HT1080 (cell line): ENCODE measurements at regions not wholly inside any gene's neighbourhood (a gene's known extent, or its start where the extent isn't known, plus 50 kb on each side); places are given as distances from the start of the nearest gene placed in this dataset.

ENCODE experiments used
- DNase-seq: peaks from one replicate; pipeline ENCODE4 v3.0.0-alpha.2; 2015; ENCODE audit warnings: low read depth

- peak; percentile 93 for DNase-seq
Measured at GRCh38 chr5:167642779-167643517, 648.5 kb upstream of the WWC1 start.

GRCh38 chr5:167643631-167644280, 647.7 kb upstream of the WWC1 start:
- no peak for DNase-seq

GRCh38 chr5:167644619-167645018, 646.8 kb upstream of the WWC1 start:
- DNase-seq, result peak; percentile 50

- no peak for DNase-seq
Measured at GRCh38 chr5:167649471-167649870, 642.0 kb upstream of the WWC1 start.

GRCh38 chr5:167652690-167653089, 638.8 kb upstream of the WWC1 start:
- DNase-seq, result peak; percentile 38

GRCh38 chr5:167653645-167654106, 637.8 kb upstream of the WWC1 start:
- DNase-seq, result peak; percentile 43

- no peak for DNase-seq
Measured at GRCh38 chr5:167657016-167657415, 634.4 kb upstream of the WWC1 start.

- no peak for DNase-seq
Measured at GRCh38 chr5:167658889-167659288, 632.6 kb upstream of the WWC1 start.

GRCh38 chr5:167661605-167662004, 629.8 kb upstream of the WWC1 start:
- DNase-seq, result no peak

- DNase-seq, result no peak
Measured at GRCh38 chr5:167664222-167664804, 627.1 kb upstream of the WWC1 start.

- no peak for DNase-seq
Measured at GRCh38 chr5:167665841-167666375, 625.5 kb upstream of the WWC1 start.

- DNase-seq, result peak; percentile 6
Measured at GRCh38 chr5:167671176-167671575, 620.3 kb upstream of the WWC1 start.

GRCh38 chr5:167673942-167674341, 617.5 kb upstream of the WWC1 start:
- DNase-seq, result no peak

- peak; percentile 79 for DNase-seq
Measured at GRCh38 chr5:167678481-167678880, 613.0 kb upstream of the WWC1 start.

GRCh38 chr5:167684251-167684650, 607.2 kb upstream of the WWC1 start:
- peak; percentile 36 for DNase-seq

- peak; percentile 54 for DNase-seq
Measured at GRCh38 chr5:167688341-167689130, 602.9 kb upstream of the WWC1 start.

- no peak for DNase-seq
Measured at GRCh38 chr5:167694325-167695147, 596.9 kb upstream of the WWC1 start.

- no peak for DNase-seq
Measured at GRCh38 chr5:167696558-167697314, 594.7 kb upstream of the WWC1 start.

- DNase-seq, result peak; percentile 100
Measured at GRCh38 chr5:167699432-167699831, 592.0 kb upstream of the WWC1 start.

GRCh38 chr5:167701051-167701450, 590.4 kb upstream of the WWC1 start:
- no peak for DNase-seq
